SK-N-SH (cell line): ENCODE measurements at regions not wholly inside any gene's neighbourhood (a gene's known extent, or its start where the extent isn't known, plus 50 kb on each side); places are given as distances from the start of the nearest gene placed in this dataset.

Experiments
- CHD2 ChIP-seq: fragments of 150-350 bp; IDR thresholded peaks from 2 replicates; pipeline ENCODE4 v1.6.1; 2018; ENCODE audit warnings: low read length; ENCODE audit not compliant: partially characterized antibody
- CTCF ChIP-seq: fragments of 200-600 bp; sonication (generic); IDR thresholded peaks from 2 replicates; pipeline ENCODE4 v1.6.1; 2017; ENCODE audit warnings: antibody characterized with exemption, mild to moderate bottlenecking, moderate library complexity
- EP300 ChIP-seq, 2 experiments: IDR thresholded peaks; 2 replicates each; pipeline versions ENCODE4 v1.4.0 to v1.6.1; 2012; ENCODE audit warnings: borderline replicate concordance in 1 of 2, low read depth in 1 of 2, low read length in 1 of 2
- MXI1 ChIP-seq: IDR thresholded peaks from 2 replicates; pipeline ENCODE4 v1.6.1; 2012; ENCODE audit warnings: mild to moderate bottlenecking, low read depth, low read length, improper control_type of control experiment
- REST ChIP-seq: IDR thresholded peaks from 2 replicates; pipeline ENCODE4 v1.6.1; 2012; ENCODE audit warnings: mild to moderate bottlenecking, low read depth, low read length, moderate library complexity
- SIN3A ChIP-seq: IDR thresholded peaks from 2 replicates; pipeline ENCODE4 v1.6.1; 2012; ENCODE audit warnings: low read depth, mild to moderate bottlenecking, low read length, moderate library complexity, borderline replicate concordance
- TAF1 ChIP-seq: IDR thresholded peaks from 2 replicates; pipeline ENCODE4 v1.6.1; 2012; ENCODE audit warnings: low read depth, mild to moderate bottlenecking, low read length, moderate library complexity, borderline replicate concordance
- TEAD4 ChIP-seq: IDR thresholded peaks from 2 replicates; pipeline ENCODE4 v1.4.0; 2012; ENCODE audit warnings: mild to moderate bottlenecking, borderline replicate concordance; ENCODE audit not compliant: insufficient read depth
- USF2 ChIP-seq: fragments of 150-350 bp; IDR thresholded peaks from 2 replicates; pipeline ENCODE4 v1.6.1; 2017; ENCODE audit warnings: antibody characterized with exemption, low read length, low read depth, borderline replicate concordance

GRCh38 chr6:81984599-81984998 is 232.1 kb upstream of the TENT5A start:
- no peak for TF ChIP-seq TAF1
- no peak for TF ChIP-seq CTCF
- TF ChIP-seq EP300 (IDR thresholded peaks at IDR 0.05; ENCODE audit: borderline replicate concordance in 1 of 2, low read depth in 1 of 2, low read length in 1 of 2), result no peak
- no peak for TF ChIP-seq CHD2
- TF ChIP-seq REST, result no peak
- no peak for TF ChIP-seq USF2
- no peak for TF ChIP-seq SIN3A
- TF ChIP-seq MXI1, result no peak
- TF ChIP-seq TEAD4, result no peak
